IMR-90 (cell line): ENCODE measurements at regions not wholly inside any gene's neighbourhood (a gene's known extent, or its start where the extent isn't known, plus 50 kb on each side); places are given as distances from the start of the nearest gene placed in this dataset.

Source experiments
- ATAC-seq: fragments of 200-7000 bp; cut with Tn5 transposase; 2 replicates; pipeline ENCODE4 v1.9.1; 2020; ENCODE audit warnings: low read depth, mild to moderate bottlenecking, moderate library complexity
- BruUV-seq: library from RNA; stranded (reverse); fragments of 400-500 nt; replicated peaks from 2 replicates; lab custom pipeline; 2021; lab: Mats Ljungman, UMichigan
- CTCF ChIA-PET: fragments of 300-600 bp; formaldehyde crosslinking; extraction: SDS; loops from one replicate; lab custom pipeline; 2021; ENCODE audit warnings: antibody characterized with exemption; lab: Yijun Ruan, JAX
- POLR2A ChIA-PET: fragments of 300-600 bp; sonication (Branson Sonifier 250); formaldehyde crosslinking; loops from one replicate; lab custom pipeline; 2022; ENCODE audit warnings: antibody characterized with exemption; ENCODE audit not compliant: unreplicated experiment; lab: Charles Lee
- DNase-seq: peaks from one replicate; pipeline ENCODE4 v3.0.0; 2013
- H2AFZ ChIP-seq: replicated peaks from 2 replicates; pipeline ENCODE3; 2013; ENCODE audit warnings: low read length, mild to moderate bottlenecking; ENCODE audit not compliant: poor library complexity
- H2AK5ac ChIP-seq: 2 replicates; pipeline ENCODE4 v1.6.1; 2013; ENCODE audit warnings: low read depth, low read length, inconsistent platforms
- H2AK9ac ChIP-seq: replicated peaks from 2 replicates; pipeline ENCODE3; 2013; ENCODE audit warnings: mild to moderate bottlenecking, low read depth, low read length, moderate library complexity; ENCODE audit not compliant: poor library complexity
- H2BK120ac ChIP-seq: 2 replicates; pipeline ENCODE4 v1.6.1; 2013; ENCODE audit warnings: low read depth, low read length, inconsistent platforms
- H2BK15ac ChIP-seq: 3 replicates; pipeline ENCODE4 v1.6.1; 2013; ENCODE audit warnings: low read depth, low read length, inconsistent platforms
- H2BK20ac ChIP-seq: 2 replicates; pipeline ENCODE4 v1.6.1; 2013; ENCODE audit warnings: low read depth, mild to moderate bottlenecking, inconsistent platforms, low read length, moderate library complexity
- H2BK5ac ChIP-seq: 2 replicates; pipeline ENCODE4 v1.6.1; 2013; ENCODE audit warnings: mild to moderate bottlenecking, low read depth, low read length, inconsistent platforms; ENCODE audit not compliant: poor library complexity, severe bottlenecking
- H3K14ac ChIP-seq: replicated peaks from 2 replicates; pipeline ENCODE4 v1.6.1; 2013; ENCODE audit warnings: low read depth, low read length, inconsistent platforms
- H3K18ac ChIP-seq: 2 replicates; pipeline ENCODE4 v1.6.1; 2013; ENCODE audit warnings: low read depth, low read length, control low read depth
- H3K23ac ChIP-seq: 2 replicates; pipeline ENCODE4 v1.6.1; 2013; ENCODE audit warnings: low read depth, low read length, inconsistent platforms
- H3K27ac ChIP-seq: 2 replicates; pipeline ENCODE4 v1.5.1; 2013; ENCODE audit warnings: mild to moderate bottlenecking, control low read depth, low read length; ENCODE audit not compliant: insufficient read depth
- H3K27me3 ChIP-seq: 2 replicates; pipeline ENCODE4 v1.6.1; 2013; ENCODE audit warnings: low read length; ENCODE audit not compliant: control insufficient read depth, insufficient read depth
- H3K36me3 ChIP-seq: 2 replicates; pipeline ENCODE4 v1.6.1; 2013; ENCODE audit warnings: low read length, mixed read lengths; ENCODE audit not compliant: control insufficient read depth, insufficient read depth
- H3K4ac ChIP-seq: 2 replicates; pipeline ENCODE4 v1.6.1; 2013; ENCODE audit warnings: low read depth, low read length, inconsistent platforms
- H3K4me1 ChIP-seq: 2 replicates; pipeline ENCODE4 v1.6.1; 2013; ENCODE audit warnings: low read length, mixed read lengths; ENCODE audit not compliant: control insufficient read depth, insufficient read depth
- H3K4me2 ChIP-seq: 2 replicates; pipeline ENCODE4 v1.6.1; 2013; ENCODE audit warnings: low read depth, mild to moderate bottlenecking, control low read depth, low read length, moderate library complexity
- H3K4me3 ChIP-seq: 2 replicates; pipeline ENCODE4 v1.5.1; 2013; ENCODE audit warnings: low read depth, mild to moderate bottlenecking, control low read depth, low read length, moderate library complexity; ENCODE audit not compliant: insufficient read depth
- H3K56ac ChIP-seq: 2 replicates; pipeline ENCODE4 v1.6.1; 2013; ENCODE audit warnings: low read length, inconsistent platforms; ENCODE audit not compliant: insufficient read depth; ENCODE audit errors: extremely low read depth
- H3K79me1 ChIP-seq, 2 experiments: 2 replicates each; pipeline ENCODE4 v1.6.1; 2013; ENCODE audit warnings: low read length in 2 of 2, inconsistent platforms in 1 of 2, low read depth in 1 of 2
- H3K9ac ChIP-seq: 2 replicates; pipeline ENCODE4 v1.6.1; 2013; ENCODE audit warnings: low read depth, low read length, control low read depth
- H3K9me1 ChIP-seq: 2 replicates; pipeline ENCODE4 v1.6.1; 2013; ENCODE audit warnings: low read length, inconsistent platforms; ENCODE audit not compliant: insufficient read depth
- H3K9me3 ChIP-seq: 2 replicates; pipeline ENCODE4 v1.6.1; 2013; ENCODE audit warnings: low read length; ENCODE audit not compliant: control insufficient read depth, insufficient read depth
- H4K20me1 ChIP-seq: 2 replicates; pipeline ENCODE4 v1.6.1; 2013; ENCODE audit warnings: low read length, inconsistent platforms; ENCODE audit not compliant: insufficient read depth
- H4K5ac ChIP-seq: 2 replicates; pipeline ENCODE4 v1.6.1; 2013; ENCODE audit warnings: mild to moderate bottlenecking, low read depth, low read length, control low read depth
- H4K8ac ChIP-seq, 2 experiments: 2 replicates each; pipeline ENCODE4 v1.6.1; 2013; ENCODE audit warnings: low read depth in 2 of 2, low read length in 2 of 2, control low read depth in 1 of 2, inconsistent platforms in 1 of 2
- H4K91ac ChIP-seq: 2 replicates; pipeline ENCODE4 v1.6.1; 2013; ENCODE audit warnings: low read depth, low read length, inconsistent platforms; ENCODE audit not compliant: insufficient read depth
- BHLHE40 ChIP-seq: fragments of 150-350 bp; IDR thresholded peaks from 2 replicates; pipeline ENCODE4 v1.6.1; 2016; ENCODE audit warnings: mild to moderate bottlenecking, low read depth, low read length
- CHD1 ChIP-seq: IDR thresholded peaks from 2 replicates; pipeline ENCODE4 v1.6.1; 2012; ENCODE audit warnings: low read depth, low read length, improper control_type of control experiment
- CTCF ChIP-seq: conservative IDR thresholded peaks from 2 replicates; pipeline ENCODE4 v1.5.1; 2012; ENCODE audit warnings: mild to moderate bottlenecking, low read depth, low read length, improper control_type of control experiment
- ELK1 ChIP-seq: fragments of 150-350 bp; IDR thresholded peaks from 2 replicates; pipeline ENCODE4 v1.6.1; 2016; ENCODE audit warnings: low read depth, mild to moderate bottlenecking, low read length, moderate library complexity, borderline replicate concordance
- MAZ ChIP-seq: IDR thresholded peaks from 2 replicates; pipeline ENCODE4 v1.6.1; 2012; ENCODE audit warnings: low read depth, mild to moderate bottlenecking, low read length, improper control_type of control experiment, moderate library complexity, borderline replicate concordance
- MXI1 ChIP-seq: IDR thresholded peaks from 2 replicates; pipeline ENCODE4 v1.6.1; 2012; ENCODE audit warnings: low read depth, mild to moderate bottlenecking, low read length, moderate library complexity, borderline replicate concordance
- NFE2L2 ChIP-seq: fragments of 150-350 bp; IDR thresholded peaks from 2 replicates; pipeline ENCODE4 v1.6.1; 2016; ENCODE audit warnings: low read depth, mild to moderate bottlenecking, low read length
- POLR2A ChIP-seq: IDR thresholded peaks from 2 replicates; pipeline ENCODE4 v1.6.1; 2012; ENCODE audit warnings: mild to moderate bottlenecking, low read depth, low read length
- SMC3 ChIP-seq: fragments of 150-350 bp; IDR thresholded peaks from 2 replicates; pipeline ENCODE4 v1.6.1; 2016; ENCODE audit warnings: low read depth, mild to moderate bottlenecking, antibody characterized with exemption, low read length, moderate library complexity
- USF2 ChIP-seq: fragments of 150-350 bp; IDR thresholded peaks from 2 replicates; pipeline ENCODE4 v1.6.1; 2017; ENCODE audit warnings: mild to moderate bottlenecking, antibody characterized with exemption, low read length, low read depth
- WGBS, 2 experiments: methylation state at CpG; one replicate each; pipeline versions ENCODE4 v1.1.5 to v1.1.7; 2013; ENCODE audit warnings: missing lambda C conversion rate in 2 of 2; ENCODE audit not compliant: insufficient read length in 1 of 2; ENCODE audit errors: extremely low coverage in 2 of 2; 5-methylcytosine and 5-hydroxymethylcytosine counted together
- dilution Hi-C: fragments of 300-500 bp; cut with HindIII; formaldehyde crosslinking; loops from one replicate; pipeline ENCODE4 v1.14.3; 2018; ENCODE audit warnings: low sequenced_read_pairs; ENCODE audit not compliant: unreplicated experiment
- in situ Hi-C: fragments of 300-500 bp; cut with MboI; formaldehyde crosslinking; loops from 3 replicates; pipeline ENCODE4 v1.14.3; 2019; ENCODE audit warnings: low sequenced_read_pairs, inconsistent platforms, mixed read lengths
- intact Hi-C: fragments of 100-400 bp; cut with micrococcal nuclease; formaldehyde crosslinking; loops from 2 replicates; pipeline ENCODE4 v1.10.0; 2022

- no peak overlapping the region for H3K9ac ChIP-seq
- H3K23ac ChIP-seq, result no peak overlapping the region
- no peaks in the 10 kb centered on the region for H3K36me3 ChIP-seq
- dilution Hi-C loops (no loop called here), in situ Hi-C loops (no loop called here), intact Hi-C loops (no loop called here)
- DNase-seq (no peak), ATAC-seq (no peak)
- H4K20me1 ChIP-seq, result no peaks in the 10 kb centered on the region
- TF ChIP-seq ELK1 (no peak), BHLHE40 (no peak), CTCF (no peak), MAZ (no peak), MXI1 (no peak), USF2 (no peak), NFE2L2 (no peak), CHD1 (no peak), SMC3 (no peak), POLR2A (no peak)
- H3K4me2 ChIP-seq, result no peak overlapping the region
- no peak overlapping the region for H3K27ac ChIP-seq
- no peak overlapping the region for H3K56ac ChIP-seq
- no peak overlapping the region for H2BK5ac ChIP-seq
- no peak overlapping the region for H3K18ac ChIP-seq
- WGBS, 2 experiments, result no CpG with 5 or more reads among the region's 4 CpGs
- no peaks in the 10 kb centered on the region for H3K9me3 ChIP-seq
- H2BK20ac ChIP-seq, result no peak overlapping the region
- no peak overlapping the region for H4K91ac ChIP-seq
- H2AFZ ChIP-seq, result no peak overlapping the region
- H3K79me1 ChIP-seq, result no peaks in the 10 kb centered on the region
- H3K27me3 ChIP-seq, result no peaks in the 10 kb centered on the region
- H3K4ac ChIP-seq, result no peak overlapping the region
- no peak overlapping the region for H2BK15ac ChIP-seq
- H4K5ac ChIP-seq, result no peak overlapping the region
- H3K14ac ChIP-seq, result no peak overlapping the region
- ChIA-PET CTCF (no interaction called here), POLR2A (no interaction called here)
- H3K4me1 ChIP-seq, result no peaks in the 10 kb centered on the region
- no TSS peak for BruUV-seq
- H3K4me3 ChIP-seq, result no peak overlapping the region
- no peak overlapping the region for H2BK120ac ChIP-seq
- H2AK5ac ChIP-seq, result no peak overlapping the region
- no peaks in the 10 kb centered on the region for H3K9me1 ChIP-seq
- H4K8ac ChIP-seq, result no peak overlapping the region
- no peak overlapping the region for H2AK9ac ChIP-seq
Observed at GRCh38 chr6:91538622-91539021, 951.8 kb upstream of the MAP3K7 start.
